Ishikawa (cell line): ENCODE measurements at regions not wholly inside any gene's neighbourhood (a gene's known extent, or its start where the extent isn't known, plus 50 kb on each side); places are given as distances from the start of the nearest gene placed in this dataset.

Source experiments
- CEBPB ChIP-seq: IDR thresholded peaks from 2 replicates; pipeline ENCODE4 v1.6.1; 2012
- CREB1 ChIP-seq: IDR thresholded peaks from 2 replicates; pipeline ENCODE4 v1.6.1; 2012; ENCODE audit warnings: low read depth
- EGR1 ChIP-seq: IDR thresholded peaks from 2 replicates; pipeline ENCODE4 v1.6.1; 2012
- EP300 ChIP-seq: IDR thresholded peaks from 2 replicates; pipeline ENCODE4 v1.6.1; 2012; ENCODE audit warnings: borderline replicate concordance
- FOXM1 ChIP-seq: IDR thresholded peaks from 2 replicates; pipeline ENCODE4 v1.6.1; 2012; ENCODE audit warnings: low read depth, borderline replicate concordance
- MAX ChIP-seq: IDR thresholded peaks from 2 replicates; pipeline ENCODE4 v1.6.1; 2012
- NFIC ChIP-seq: IDR thresholded peaks from 2 replicates; pipeline ENCODE4 v1.6.1; 2012
- RAD21 ChIP-seq: IDR thresholded peaks from 2 replicates; pipeline ENCODE4 v1.6.1; 2012; ENCODE audit warnings: low read depth
- REST ChIP-seq: IDR thresholded peaks from 2 replicates; pipeline ENCODE4 v1.6.1; 2012; ENCODE audit warnings: low read depth, mild to moderate bottlenecking
- TAF1 ChIP-seq: IDR thresholded peaks from 2 replicates; pipeline ENCODE4 v1.6.1; 2012; ENCODE audit warnings: low read depth, mild to moderate bottlenecking
- TCF12 ChIP-seq: IDR thresholded peaks from 2 replicates; pipeline ENCODE4 v1.6.1; 2012; ENCODE audit warnings: low read depth
- TEAD4 ChIP-seq: IDR thresholded peaks from 2 replicates; pipeline ENCODE4 v1.6.1; 2012
- USF1 ChIP-seq: IDR thresholded peaks from 2 replicates; pipeline ENCODE4 v1.6.1; 2012
- YY1 ChIP-seq: IDR thresholded peaks from 2 replicates; pipeline ENCODE4 v1.6.1; 2012; ENCODE audit warnings: low read depth
- ZBTB7A ChIP-seq: IDR thresholded peaks from 2 replicates; pipeline ENCODE4 v1.6.1; 2012; ENCODE audit warnings: low read depth

GRCh38 chr2:107502539-107502938 lies 324.2 kb upstream of the RGPD4 start:
- TF ChIP-seq YY1 (no peak), CEBPB (no peak), RAD21 (no peak), EP300 (no peak), TEAD4 (no peak), ZBTB7A (no peak), MAX (no peak), TAF1 (no peak), NFIC (no peak)

- no peak for TF ChIP-seq TAF1
- TF ChIP-seq CEBPB, result no peak
Observed at GRCh38 chr2:107511970-107512789, 314.5 kb upstream of the RGPD4 start.

GRCh38 chr2:107525406-107525805 lies 301.3 kb upstream of the RGPD4 start:
- no peak for TF ChIP-seq NFIC
- no peak for TF ChIP-seq USF1
- TF ChIP-seq CREB1, result no peak
- TF ChIP-seq RAD21, result no peak
- no peak for TF ChIP-seq TEAD4
- TF ChIP-seq MAX, result no peak
- TF ChIP-seq EGR1, result no peak
- no peak for TF ChIP-seq FOXM1
- TF ChIP-seq TCF12, result no peak
- no peak for TF ChIP-seq EP300
- TF ChIP-seq ZBTB7A, result no peak
- no peak for TF ChIP-seq TAF1
- TF ChIP-seq REST, result no peak

GRCh38 chr2:107529146-107529545 lies 297.5 kb upstream of the RGPD4 start:
- TF ChIP-seq FOXM1 (no peak), YY1 (no peak), TEAD4 (no peak), CEBPB (no peak), EGR1 (no peak), ZBTB7A (no peak), TAF1 (no peak), NFIC (no peak), TCF12 (no peak), USF1 (no peak), RAD21 (no peak), EP300 (no peak), MAX (no peak), CREB1 (no peak), REST (no peak)

GRCh38 chr2:107530046-107530445 lies 296.6 kb upstream of the RGPD4 start:
- TF ChIP-seq FOXM1 (no peak), CEBPB (no peak)

- TF ChIP-seq FOXM1 (no peak), EP300 (no peak), CEBPB (no peak), REST (no peak), MAX (no peak), TCF12 (no peak), EGR1 (no peak), CREB1 (no peak), ZBTB7A (no peak), RAD21 (no peak), NFIC (no peak)
Observed at GRCh38 chr2:107534926-107535325, 291.8 kb upstream of the RGPD4 start.
